Mesenchymal stem cell (in vitro differentiated cells and primary cell): ENCODE measurements at regions not wholly inside any gene's neighbourhood (a gene's known extent, or its start where the extent isn't known, plus 50 kb on each side); places are given as distances from the start of the nearest gene placed in this dataset.

Experiments
- DNase-seq: peaks from one replicate; pipeline ENCODE4 v3.0.0-alpha.2; 2013
- H2AFZ ChIP-seq: one replicate; pipeline ENCODE4 v1.6.1; 2013; ENCODE audit warnings: low read depth, mild to moderate bottlenecking, control low read depth, inconsistent platforms, low read length, moderate library complexity
- H2AK5ac ChIP-seq: 2 replicates; pipeline ENCODE4 v1.6.1; 2013; ENCODE audit warnings: low read length, moderate library complexity, mild to moderate bottlenecking, inconsistent platforms; ENCODE audit not compliant: severe bottlenecking
- H2BK120ac ChIP-seq: one replicate; pipeline ENCODE4 v1.6.1; 2013; ENCODE audit warnings: low read depth, mild to moderate bottlenecking, inconsistent platforms, low read length, moderate library complexity
- H2BK12ac ChIP-seq, 2 experiments: one replicate each; pipeline ENCODE4 v1.6.1; 2013; ENCODE audit warnings: inconsistent platforms in 2 of 2, low read length in 2 of 2, mild to moderate bottlenecking in 2 of 2, moderate library complexity in 2 of 2, control low read depth in 1 of 2
- H2BK15ac ChIP-seq: one replicate; pipeline ENCODE4 v1.6.1; 2013; ENCODE audit warnings: mild to moderate bottlenecking, low read depth, inconsistent platforms; ENCODE audit not compliant: poor library complexity, severe bottlenecking
- H2BK5ac ChIP-seq: 2 replicates; pipeline ENCODE4 v1.6.1; 2013; ENCODE audit warnings: low read depth, mild to moderate bottlenecking, low read length, control low read depth, inconsistent platforms; ENCODE audit not compliant: poor library complexity, severe bottlenecking
- H3K14ac ChIP-seq, 2 experiments: one replicate each; pipeline ENCODE4 v1.6.1; 2013; ENCODE audit warnings: inconsistent platforms in 2 of 2, low read length in 2 of 2, control low read depth in 1 of 2, mild to moderate bottlenecking in 1 of 2, moderate library complexity in 1 of 2
- H3K18ac ChIP-seq, 2 experiments: one replicate each; pipeline ENCODE4 v1.6.1; 2013; ENCODE audit warnings: inconsistent platforms in 2 of 2, low read length in 2 of 2, control low read depth in 1 of 2, low read depth in 1 of 2, mild to moderate bottlenecking in 1 of 2
- H3K23ac ChIP-seq, 2 experiments: one replicate each; pipeline ENCODE4 v1.6.1; 2013; ENCODE audit warnings: inconsistent platforms in 2 of 2, low read length in 2 of 2, mild to moderate bottlenecking in 2 of 2, moderate library complexity in 2 of 2, control low read depth in 1 of 2
- H3K27ac ChIP-seq: 2 replicates; pipeline ENCODE4 v1.5.1; 2013; ENCODE audit warnings: mild to moderate bottlenecking, moderate library complexity, low read length, control low read depth, inconsistent platforms; ENCODE audit not compliant: poor library complexity, severe bottlenecking
- H3K27me3 ChIP-seq, 2 experiments: 2 replicates each; pipeline versions ENCODE4 v1.6.1 to v1.7.0; 2013; ENCODE audit warnings: low read length in 2 of 2, mild to moderate bottlenecking in 2 of 2, moderate library complexity in 2 of 2, control low read depth in 1 of 2, inconsistent platforms in 1 of 2; ENCODE audit not compliant: control insufficient read depth in 1 of 2, insufficient read depth in 1 of 2
- H3K36me3 ChIP-seq, 2 experiments: 2 replicates each; pipeline versions ENCODE4 v1.6.1 to v1.7.0; 2013; ENCODE audit warnings: low read length in 2 of 2, control low read depth in 1 of 2, inconsistent platforms in 1 of 2, low read depth in 1 of 2, mild to moderate bottlenecking in 1 of 2; ENCODE audit not compliant: insufficient read depth in 2 of 2, control insufficient read depth in 1 of 2
- H3K4ac ChIP-seq, 2 experiments: one replicate each; pipeline ENCODE4 v1.6.1; 2013; ENCODE audit warnings: inconsistent platforms in 2 of 2, low read length in 2 of 2, mild to moderate bottlenecking in 2 of 2, moderate library complexity in 2 of 2, control low read depth in 1 of 2, low read depth in 1 of 2
- H3K4me1 ChIP-seq: 2 replicates; pipeline ENCODE4 v1.6.1; 2013; ENCODE audit warnings: low read depth, low read length, control low read depth; ENCODE audit not compliant: control insufficient read depth, insufficient read depth
- H3K4me2 ChIP-seq: 2 replicates; pipeline ENCODE4 v1.6.1; 2013; ENCODE audit warnings: low read length, mild to moderate bottlenecking, inconsistent platforms; ENCODE audit not compliant: poor library complexity, severe bottlenecking
- H3K4me3 ChIP-seq, 2 experiments: 2 replicates each; pipeline versions ENCODE4 v1.5.1 to v1.7.0; 2013; ENCODE audit warnings: low read length in 2 of 2, mild to moderate bottlenecking in 2 of 2, control low read depth in 1 of 2, low read depth in 1 of 2; ENCODE audit not compliant: insufficient read depth in 1 of 2
- H3K79me1 ChIP-seq: replicated peaks from 2 replicates; pipeline ENCODE4 v1.6.1; 2013; ENCODE audit warnings: mild to moderate bottlenecking, control low read depth, low read length, inconsistent platforms; ENCODE audit not compliant: poor library complexity, severe bottlenecking
- H3K9ac ChIP-seq: 2 replicates; pipeline ENCODE4 v1.7.0; 2013; ENCODE audit warnings: mild to moderate bottlenecking, low read length, moderate library complexity
- H3K9me3 ChIP-seq: 2 replicates; pipeline ENCODE4 v1.7.0; 2013; ENCODE audit warnings: mild to moderate bottlenecking, low read length; ENCODE audit not compliant: control insufficient read depth
- H4K8ac ChIP-seq: one replicate; pipeline ENCODE4 v1.6.1; 2013; ENCODE audit warnings: inconsistent platforms, mild to moderate bottlenecking, low read length, moderate library complexity
- H4K91ac ChIP-seq: one replicate; pipeline ENCODE4 v1.6.1; 2013; ENCODE audit warnings: mild to moderate bottlenecking, low read length, inconsistent platforms
- WGBS: methylation state at CpG from one replicate; pipeline ENCODE4 v1.1.7; 2013; ENCODE audit warnings: mixed read lengths; 5-methylcytosine and 5-hydroxymethylcytosine counted together

GRCh38 chrX:42616981-42617380 is 161.0 kb downstream of the PPP1R2C start:
- no peaks in the 10 kb centered on the region for H3K27me3 ChIP-seq
- H2BK15ac ChIP-seq = no peak overlapping the region
- H3K23ac ChIP-seq = no peak overlapping the region
- H3K27ac ChIP-seq = no peak overlapping the region
- H3K4me3 ChIP-seq = no peak overlapping the region
- no peak overlapping the region for H2AK5ac ChIP-seq
- H3K9me3 ChIP-seq = no peaks in the 10 kb centered on the region
- 67% methylated on average over 1 of the region's 2 CpGs for WGBS
- H2BK120ac ChIP-seq = no peak overlapping the region
- no peak overlapping the region for H2AFZ ChIP-seq
- H3K36me3 ChIP-seq = no peaks in the 10 kb centered on the region
- H3K79me1 ChIP-seq = no peaks in the 10 kb centered on the region
- no peak overlapping the region for H3K9ac ChIP-seq
- no peak overlapping the region for H4K91ac ChIP-seq
- no peak overlapping the region for H3K18ac ChIP-seq
- H3K4me1 ChIP-seq = no peaks in the 10 kb centered on the region
- DNase-seq = no peak
- no peak overlapping the region for H4K8ac ChIP-seq
- no peak overlapping the region for H2BK12ac ChIP-seq
- no peak overlapping the region for H3K4ac ChIP-seq
- no peak overlapping the region for H3K4me2 ChIP-seq
- H3K14ac ChIP-seq = no peak overlapping the region
- H2BK5ac ChIP-seq = no peak overlapping the region

GRCh38 chrX:42615161-42615563 is 162.8 kb downstream of the PPP1R2C start:
- WGBS = 100% methylated on average over 1 of the region's 1 CpG
- no peak overlapping the region for H4K8ac ChIP-seq

GRCh38 chrX:42606591-42606990 is 171.4 kb downstream of the PPP1R2C start:
- no peak overlapping the region for H3K14ac ChIP-seq
- no peak overlapping the region for H4K91ac ChIP-seq
- no peak overlapping the region for H2BK12ac ChIP-seq
- no peak overlapping the region for H3K27ac ChIP-seq
- no peak overlapping the region for H2AFZ ChIP-seq
- no peak overlapping the region for H2BK5ac ChIP-seq
- H2BK120ac ChIP-seq = no peak overlapping the region
- DNase-seq = no peak
- no peak overlapping the region for H3K4me3 ChIP-seq
- WGBS = 98% methylated on average over 3 of the region's 4 CpGs
- no peak overlapping the region for H3K9ac ChIP-seq
- no peak overlapping the region for H3K23ac ChIP-seq
- H3K27me3 ChIP-seq = no peaks in the 10 kb centered on the region
- H4K8ac ChIP-seq = no peak overlapping the region
- H3K18ac ChIP-seq = no peak overlapping the region
- H2BK15ac ChIP-seq = no peak overlapping the region
- H3K4me2 ChIP-seq = no peak overlapping the region
- no peaks in the 10 kb centered on the region for H3K79me1 ChIP-seq
- H3K36me3 ChIP-seq = no peaks in the 10 kb centered on the region
- no peak overlapping the region for H3K4ac ChIP-seq
- H3K9me3 ChIP-seq = no peaks in the 10 kb centered on the region
- H2AK5ac ChIP-seq = no peak overlapping the region
- H3K4me1 ChIP-seq = no peaks in the 10 kb centered on the region

More at GRCh38 chrX:42615161-42615563, 162.8 kb downstream of the PPP1R2C start:
- Histone ChIP-seq H3K9ac (no peak overlapping the region), H3K4me2 (no peak overlapping the region), H2BK5ac (no peak overlapping the region), H2AK5ac (no peak overlapping the region), H2BK120ac (no peak overlapping the region), H3K18ac (no peak overlapping the region), H3K4me3 (no peak overlapping the region), H2AFZ (no peak overlapping the region), H3K9me3 (no peaks in the 10 kb centered on the region), H3K4me1 (no peaks in the 10 kb centered on the region), H3K27me3 (no peaks in the 10 kb centered on the region), H3K14ac (no peak overlapping the region), H3K23ac (no peak overlapping the region), H3K36me3 (no peaks in the 10 kb centered on the region), H3K27ac (no peak overlapping the region), H2BK15ac (no peak overlapping the region), H4K91ac (no peak overlapping the region), H3K79me1 (no peaks in the 10 kb centered on the region), H2BK12ac (no peak overlapping the region), H3K4ac (no peak overlapping the region)
- DNase-seq = no peak

- Histone ChIP-seq H3K79me1 (no peaks in the 10 kb centered on the region), H2AK5ac (no peak overlapping the region), H3K9me3 (no peaks in the 10 kb centered on the region), H3K4ac (no peak overlapping the region), H3K18ac (no peak overlapping the region), H3K4me3 (no peak overlapping the region), H2BK5ac (no peak overlapping the region), H2BK120ac (no peak overlapping the region), H2BK12ac (no peak overlapping the region), H3K9ac (no peak overlapping the region), H2AFZ (no peak overlapping the region), H3K4me2 (no peak overlapping the region), H3K27ac (no peak overlapping the region), H3K4me1 (no peaks in the 10 kb centered on the region), H3K36me3 (no peaks in the 10 kb centered on the region), H4K8ac (no peak overlapping the region), H3K14ac (no peak overlapping the region), H3K23ac (no peak overlapping the region), H4K91ac (no peak overlapping the region), H3K27me3 (no peaks in the 10 kb centered on the region), H2BK15ac (no peak overlapping the region)
- 100% methylated on average over 2 of the region's 2 CpGs for WGBS
- no peak for DNase-seq
Observed at GRCh38 chrX:42604302-42604701, 173.7 kb downstream of the PPP1R2C start.
